HFF-Myc (cell line): ENCODE measurements at regions not wholly inside any gene's neighbourhood (a gene's known extent, or its start where the extent isn't known, plus 50 kb on each side); places are given as distances from the start of the nearest gene placed in this dataset.

Source experiments
- DNase-seq: peaks from one replicate; pipeline ENCODE4 v3.0.0-alpha.2; 2011; ENCODE audit warnings: low read depth; ENCODE audit errors: extremely low read depth
- H3K4me3 ChIP-seq: replicated peaks from 2 replicates; pipeline ENCODE4 v1.5.1; 2011; ENCODE audit warnings: low read depth, mild to moderate bottlenecking, control low read depth, low read length
- TF ChIP-seq, protein P1 (sequence below): IDR thresholded peaks from 2 replicates; pipeline ENCODE4 v1.5.1; 2012; ENCODE audit warnings: mild to moderate bottlenecking, low read depth, low read length, control low read depth; ENCODE audit errors: missing control alignments

- TF ChIP-seq, protein P1, sequence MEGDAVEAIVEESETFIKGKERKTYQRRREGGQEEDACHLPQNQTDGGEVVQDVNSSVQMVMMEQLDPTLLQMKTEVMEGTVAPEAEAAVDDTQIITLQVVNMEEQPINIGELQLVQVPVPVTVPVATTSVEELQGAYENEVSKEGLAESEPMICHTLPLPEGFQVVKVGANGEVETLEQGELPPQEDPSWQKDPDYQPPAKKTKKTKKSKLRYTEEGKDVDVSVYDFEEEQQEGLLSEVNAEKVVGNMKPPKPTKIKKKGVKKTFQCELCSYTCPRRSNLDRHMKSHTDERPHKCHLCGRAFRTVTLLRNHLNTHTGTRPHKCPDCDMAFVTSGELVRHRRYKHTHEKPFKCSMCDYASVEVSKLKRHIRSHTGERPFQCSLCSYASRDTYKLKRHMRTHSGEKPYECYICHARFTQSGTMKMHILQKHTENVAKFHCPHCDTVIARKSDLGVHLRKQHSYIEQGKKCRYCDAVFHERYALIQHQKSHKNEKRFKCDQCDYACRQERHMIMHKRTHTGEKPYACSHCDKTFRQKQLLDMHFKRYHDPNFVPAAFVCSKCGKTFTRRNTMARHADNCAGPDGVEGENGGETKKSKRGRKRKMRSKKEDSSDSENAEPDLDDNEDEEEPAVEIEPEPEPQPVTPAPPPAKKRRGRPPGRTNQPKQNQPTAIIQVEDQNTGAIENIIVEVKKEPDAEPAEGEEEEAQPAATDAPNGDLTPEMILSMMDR = no peak
- DNase-seq = no peak
- H3K4me3 ChIP-seq = no peak overlapping the region
These were observed 71.8 kb upstream of the KHDRBS2 start for GRCh38 chr6:62357835-62358234.

DNA sequence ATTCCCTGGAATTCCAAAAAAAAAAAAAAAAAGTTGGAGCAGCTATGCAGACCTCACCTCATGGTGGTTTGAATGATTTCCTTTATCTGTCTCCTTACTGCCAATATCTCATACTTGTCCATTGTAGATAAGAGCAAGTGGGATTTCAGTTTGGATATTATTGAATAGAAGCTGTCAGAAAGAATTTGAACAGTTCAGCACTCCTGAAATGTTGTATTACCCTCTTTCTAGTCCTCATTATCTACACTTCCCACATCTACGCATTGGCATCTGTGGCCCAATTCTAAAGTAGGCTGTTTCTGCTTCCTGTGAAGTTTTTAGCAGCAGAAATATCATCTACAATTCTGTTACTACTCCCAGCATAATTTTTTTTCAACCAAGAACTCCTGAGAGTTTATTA, 68.2 kb upstream of the KHDRBS2 start:
- H3K4me3 ChIP-seq = no peak overlapping the region
- DNase-seq = no peak
- TF ChIP-seq, protein P1 = no peak

DNA sequence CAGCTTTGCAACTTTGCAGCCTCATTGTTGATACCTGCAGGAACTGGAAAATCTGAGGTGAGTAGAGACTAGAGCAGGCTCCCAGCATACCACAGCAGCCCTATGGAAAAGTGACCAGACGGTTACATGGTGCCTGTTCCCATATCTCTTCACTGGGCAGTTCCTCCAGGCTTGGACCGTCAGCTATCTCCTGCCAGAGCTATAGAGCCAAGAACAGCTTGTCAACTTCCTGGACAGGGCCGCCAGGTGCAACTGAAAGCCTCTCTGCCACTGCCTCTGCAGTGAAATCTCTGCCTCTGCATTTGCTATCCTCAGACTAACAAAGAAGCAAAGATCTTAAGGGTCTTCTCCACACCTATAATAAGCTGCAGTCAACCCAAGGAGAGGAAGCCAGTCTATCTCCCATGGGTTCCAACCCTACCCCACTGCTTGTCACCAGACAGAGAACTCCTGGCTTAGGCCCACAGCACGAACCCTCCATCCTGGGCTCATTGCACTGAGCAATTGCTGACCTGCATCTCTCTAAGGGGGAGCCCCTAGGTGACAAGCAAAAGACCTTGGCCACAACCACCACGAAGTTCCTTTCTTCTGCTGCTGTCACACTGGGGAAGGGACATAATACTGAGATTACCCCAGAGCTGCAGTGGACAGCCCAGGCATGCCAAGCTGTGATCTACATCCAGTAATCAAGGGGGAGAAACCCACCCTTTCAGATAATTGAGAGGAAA, 60.1 kb upstream of the KHDRBS2 start:
- H3K4me3 ChIP-seq = no peak overlapping the region
- TF ChIP-seq, protein P1 = no peak
- no peak for DNase-seq

DNA sequence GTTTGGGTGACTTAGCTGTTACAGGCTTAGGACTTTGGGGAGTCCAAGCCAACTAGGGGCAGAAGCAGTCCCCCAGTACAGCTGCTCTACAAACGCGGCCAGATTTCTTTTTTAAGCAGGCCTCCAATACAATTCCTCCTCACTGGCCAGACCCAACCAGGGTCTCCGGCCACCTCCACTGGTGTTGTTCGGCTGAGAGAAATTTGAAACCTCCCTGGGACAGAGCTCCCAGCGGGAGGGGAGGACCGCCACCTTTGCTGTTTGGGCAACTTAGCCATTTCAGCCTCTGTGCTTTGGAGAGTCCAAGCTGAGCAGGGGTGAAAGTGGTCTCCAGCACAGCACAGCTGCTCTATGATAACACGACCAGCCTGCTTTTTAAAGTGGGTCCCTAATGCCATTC, 59.4 kb upstream of the KHDRBS2 start:
- no peak overlapping the region for H3K4me3 ChIP-seq
- no peak for DNase-seq
- TF ChIP-seq, protein P1 = no peak

GRCh38 chr6:62344850-62345249, 58.8 kb upstream of the KHDRBS2 start:
- no peak for DNase-seq
- H3K4me3 ChIP-seq = no peak overlapping the region
- TF ChIP-seq, protein P1 = no peak

DNA sequence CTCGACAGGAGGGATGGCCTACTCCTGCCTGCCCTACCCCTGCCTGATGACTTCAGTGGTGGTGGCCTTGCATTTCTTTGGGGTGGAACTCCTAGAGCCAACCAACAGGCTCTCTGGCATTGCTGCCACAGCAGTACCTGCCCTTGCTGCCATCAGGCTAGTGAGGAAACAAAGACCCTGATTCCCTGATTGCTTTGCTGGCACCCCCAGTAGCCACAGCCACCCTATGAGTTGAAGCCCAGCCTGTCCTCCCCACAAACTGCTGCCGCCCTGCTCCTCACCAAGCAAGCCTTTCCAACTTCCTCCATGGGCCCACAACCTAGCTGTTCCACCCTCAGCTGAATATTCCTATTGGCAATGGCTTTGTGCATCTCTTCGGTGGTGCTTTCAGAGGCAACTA, 52.5 kb upstream of the KHDRBS2 start:
- DNase-seq = no peak
- H3K4me3 ChIP-seq = no peak overlapping the region
- TF ChIP-seq, protein P1 = no peak
